Mammary epithelial cell (primary cell): ENCODE measurements at regions not wholly inside any gene's neighbourhood (a gene's known extent, or its start where the extent isn't known, plus 50 kb on each side); places are given as distances from the start of the nearest gene placed in this dataset.

Experiments
- CTCF ChIP-seq, 2 donors: IDR thresholded peaks in 1 of 2; conservative IDR thresholded peaks in 1 of 2; 2 replicates each; pipeline ENCODE4 v1.5.1; 2011 to 2012; ENCODE audit warnings: inconsistent platforms in 2 of 2, low read length in 2 of 2, mild to moderate bottlenecking in 2 of 2, control low read depth in 1 of 2, low read depth in 1 of 2; ENCODE audit not compliant: insufficient read depth in 1 of 2; ENCODE audit errors: extremely low read depth in 1 of 2
- EZH2 ChIP-seq: IDR thresholded peaks from 2 replicates; pipeline ENCODE4 v1.6.1; 2012; ENCODE audit warnings: low read length, inconsistent platforms, borderline replicate concordance

GRCh38 chr13:99124794-99125316, 75.8 kb upstream of the UBAC2 start:
- TF ChIP-seq CTCF (conservative IDR thresholded peaks at IDR 0.05 in 1 of 2, IDR thresholded peaks at IDR 0.05 in 1 of 2; ENCODE audit: extremely low read depth in 1 of 2, insufficient read depth in 1 of 2, low read depth in 1 of 2, low read length in 2 of 2) (no peak), EZH2 (no peak)
